HEK293 (cell line): ENCODE measurements at regions not wholly inside any gene's neighbourhood (a gene's known extent, or its start where the extent isn't known, plus 50 kb on each side); places are given as distances from the start of the nearest gene placed in this dataset.
"Not testable (repeated sequence)": the region's sequence is repeated elsewhere in the genome, so short reads cannot be mapped to it uniquely, and the experiment has no call there.

Source experiments
- BCL11B ChIP-seq: fragments of 450-650 bp; formaldehyde crosslinking; IDR thresholded peaks from 2 replicates; pipeline ENCODE4 v1.5.1; 2016; ENCODE audit warnings: low read depth, missing biosample characterization, missing genetic modification characterization
- CTCF ChIP-seq: fragments of 450-650 bp; formaldehyde crosslinking; IDR thresholded peaks from 2 replicates; pipeline ENCODE4 v1.5.1; 2016; ENCODE audit warnings: missing biosample characterization, missing genetic modification characterization
- YY1 ChIP-seq: fragments of 450-650 bp; formaldehyde crosslinking; IDR thresholded peaks from 2 replicates; pipeline ENCODE4 v1.5.1; 2018; ENCODE audit warnings: missing biosample characterization, missing genetic modification characterization
- ZBTB44 ChIP-seq: fragments of 450-650 bp; IDR thresholded peaks from 2 replicates; pipeline ENCODE4 v1.5.1; 2018; ENCODE audit warnings: missing biosample characterization, mild to moderate bottlenecking, missing genetic modification characterization
- ZNF169 ChIP-seq: fragments of 450-650 bp; formaldehyde crosslinking; IDR thresholded peaks from 2 replicates; pipeline ENCODE4 v1.5.1; 2016; ENCODE audit warnings: missing biosample characterization, missing genetic modification characterization

- not testable (repeated sequence) for TF ChIP-seq YY1 (tag by site-specific recombination); ZNF169 (tag by site-specific recombination); CTCF; BCL11B (tag by site-specific recombination); ZBTB44 (tag by site-specific recombination)
Measured at GRCh38 chr7:150047772-150048171, 174.0 kb downstream of the ATP6V0E2 start.
